ENCODE measurements at regions not wholly inside any gene's neighbourhood (a gene's known extent, or its start where the extent isn't known, plus 50 kb on each side); places are given as distances from the start of the nearest gene placed in this dataset.

GRCh38 chr4:100953616-100954015, 393.7 kb downstream of the PPP3CA start:
- TF ChIP-seq CTCF (IDR thresholded peaks at IDR 0.05) = no peak
- DNase-seq (ENCODE audit: low spot score) = no peak
- H3K4me3 ChIP-seq = no peak overlapping the region
- H3K27ac ChIP-seq = no peak overlapping the region

- DNase-seq (ENCODE audit: low spot score) = no peak
- TF ChIP-seq CTCF (IDR thresholded peaks at IDR 0.05) = no peak
- Histone ChIP-seq H3K4me3 (no peak overlapping the region), H3K27ac (no peak overlapping the region)
Observed at GRCh38 chr4:100952590-100952989, 394.7 kb downstream of the PPP3CA start.

- no peak for TF ChIP-seq CTCF (IDR thresholded peaks at IDR 0.05)
- Histone ChIP-seq H3K4me3 (no peak overlapping the region), H3K27ac (no peak overlapping the region)
- DNase-seq (ENCODE audit: low spot score) = no peak
Observed at GRCh38 chr4:100949350-100949935, 397.9 kb downstream of the PPP3CA start.

- DNase-seq (ENCODE audit: low spot score) = no peak
- no peak for TF ChIP-seq CTCF (IDR thresholded peaks at IDR 0.05)
- no peak overlapping the region for H3K4me3 ChIP-seq
- H3K27ac ChIP-seq = no peak overlapping the region
Observed at GRCh38 chr4:100948911-100949310, 398.4 kb downstream of the PPP3CA start.

GRCh38 chr4:100945789-100946188, 401.5 kb downstream of the PPP3CA start:
- no peak for DNase-seq (ENCODE audit: low spot score)
- no peak overlapping the region for H3K4me3 ChIP-seq
- H3K27ac ChIP-seq = no peak overlapping the region
- TF ChIP-seq CTCF (IDR thresholded peaks at IDR 0.05) = no peak

- no peak for TF ChIP-seq CTCF (IDR thresholded peaks at IDR 0.05)
- H3K27ac ChIP-seq = no peak overlapping the region
- no peak for DNase-seq (ENCODE audit: low spot score)
- H3K4me3 ChIP-seq = no peak overlapping the region
Observed at GRCh38 chr4:100938698-100939097, 408.6 kb downstream of the PPP3CA start.

GRCh38 chr4:100936661-100937375, 410.5 kb downstream of the PPP3CA start:
- no peak for DNase-seq (ENCODE audit: low spot score)
- no peak for TF ChIP-seq CTCF (IDR thresholded peaks at IDR 0.05)
- Histone ChIP-seq H3K4me3 (no peak overlapping the region), H3K27ac (no peak overlapping the region)

Data from coronary artery (tissue), 2 donors.